ENCODE measurements at regions not wholly inside any gene's neighbourhood (a gene's known extent, or its start where the extent isn't known, plus 50 kb on each side); places are given as distances from the start of the nearest gene placed in this dataset.

- no peak for TF ChIP-seq CTCF (IDR thresholded peaks at IDR 0.05; ENCODE audit: low read depth, low read length, poor library complexity, severe bottlenecking)
- no peak for TF ChIP-seq EZH2phosphoT487 (IDR thresholded peaks at IDR 0.05; ENCODE audit: borderline replicate concordance, low read length)
These were observed 78.3 kb upstream of the SRSF6 start for GRCh38 chr20:43379239-43379917.
